GM21723 (cell line): ENCODE measurements at regions not wholly inside any gene's neighbourhood (a gene's known extent, or its start where the extent isn't known, plus 50 kb on each side); places are given as distances from the start of the nearest gene placed in this dataset.

Experiments used
- ATAC-seq: cut with Tn5 transposase; IDR thresholded peaks from one replicate; pipeline ENCODE4 v1.9.1; 2021; ENCODE audit warnings: mild to moderate bottlenecking, moderate library complexity; ENCODE audit not compliant: unreplicated experiment

- no peak for ATAC-seq
Observed at GRCh38 chr16:80023865-80024264, 423.3 kb upstream of the MAF start.

GRCh38 chr16:80019395-80019794 is 418.9 kb upstream of the MAF start:
- no peak for ATAC-seq

- no peak for ATAC-seq
Observed at GRCh38 chr16:80018466-80018865, 417.9 kb upstream of the MAF start.

DNA sequence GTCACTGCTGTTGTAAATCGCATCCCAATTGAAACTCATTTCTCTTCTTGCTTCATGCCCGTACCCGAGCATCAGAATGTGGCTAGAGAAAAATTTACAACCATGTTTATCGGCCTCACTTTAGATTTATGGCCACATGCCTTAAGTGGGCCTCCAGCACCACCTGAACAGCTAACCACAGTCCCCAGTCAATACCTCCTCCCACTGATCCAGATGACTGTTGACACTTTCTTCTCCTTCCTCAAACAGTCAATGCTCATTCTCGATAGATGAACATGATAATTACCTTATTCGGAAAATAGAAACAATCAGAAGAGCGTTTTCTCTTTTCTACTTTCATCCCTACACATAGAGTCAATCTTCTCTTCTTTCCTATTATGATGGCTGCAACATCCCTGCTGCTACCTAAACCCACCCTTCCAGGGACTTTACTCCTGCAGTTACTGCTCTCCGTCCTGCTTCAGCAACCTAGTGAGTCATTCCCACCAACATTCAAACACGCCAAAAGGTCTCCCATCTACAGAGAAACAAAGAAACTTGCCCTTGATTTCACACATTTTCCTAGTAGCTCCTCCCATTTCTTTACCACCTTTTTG is 416.3 kb upstream of the MAF start:
- no peak for ATAC-seq

GRCh38 chr16:80015566-80015965 is 415.0 kb upstream of the MAF start:
- no peak for ATAC-seq

DNA sequence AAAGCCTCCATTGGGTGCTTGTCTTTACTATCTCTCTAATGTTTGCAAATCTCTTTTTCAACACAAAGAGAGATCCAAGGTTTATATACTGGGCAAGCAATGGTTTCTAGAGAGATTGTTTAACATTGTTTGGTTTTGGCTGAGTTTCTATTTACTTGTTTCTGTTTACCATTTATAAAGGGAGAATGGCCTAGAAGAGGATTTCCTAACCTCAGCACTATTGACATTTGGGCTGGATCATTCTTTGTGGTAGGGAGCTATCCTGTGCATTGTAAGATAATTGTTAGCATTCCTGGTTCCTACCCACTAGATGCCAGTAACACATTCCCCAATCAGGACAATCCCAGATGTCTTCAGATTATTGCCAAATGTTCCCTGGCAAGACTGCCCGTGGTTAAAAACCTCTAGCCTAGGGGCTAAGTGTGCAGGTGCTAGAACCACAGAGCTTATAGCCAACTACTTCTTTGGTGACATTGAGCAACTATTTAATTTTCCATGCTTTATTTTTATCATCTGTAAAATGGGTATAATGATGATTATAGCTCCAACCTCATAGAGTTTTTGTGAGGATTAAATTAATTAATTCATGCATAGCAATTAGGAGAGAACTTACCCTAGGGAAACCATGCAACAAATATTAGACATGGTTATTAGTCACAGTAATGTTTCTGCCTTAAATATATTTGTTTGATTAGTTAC is 413.9 kb upstream of the MAF start:
- no peak for ATAC-seq

- no peak for ATAC-seq
Observed at GRCh38 chr16:80012586-80012985, 412.0 kb upstream of the MAF start.

DNA sequence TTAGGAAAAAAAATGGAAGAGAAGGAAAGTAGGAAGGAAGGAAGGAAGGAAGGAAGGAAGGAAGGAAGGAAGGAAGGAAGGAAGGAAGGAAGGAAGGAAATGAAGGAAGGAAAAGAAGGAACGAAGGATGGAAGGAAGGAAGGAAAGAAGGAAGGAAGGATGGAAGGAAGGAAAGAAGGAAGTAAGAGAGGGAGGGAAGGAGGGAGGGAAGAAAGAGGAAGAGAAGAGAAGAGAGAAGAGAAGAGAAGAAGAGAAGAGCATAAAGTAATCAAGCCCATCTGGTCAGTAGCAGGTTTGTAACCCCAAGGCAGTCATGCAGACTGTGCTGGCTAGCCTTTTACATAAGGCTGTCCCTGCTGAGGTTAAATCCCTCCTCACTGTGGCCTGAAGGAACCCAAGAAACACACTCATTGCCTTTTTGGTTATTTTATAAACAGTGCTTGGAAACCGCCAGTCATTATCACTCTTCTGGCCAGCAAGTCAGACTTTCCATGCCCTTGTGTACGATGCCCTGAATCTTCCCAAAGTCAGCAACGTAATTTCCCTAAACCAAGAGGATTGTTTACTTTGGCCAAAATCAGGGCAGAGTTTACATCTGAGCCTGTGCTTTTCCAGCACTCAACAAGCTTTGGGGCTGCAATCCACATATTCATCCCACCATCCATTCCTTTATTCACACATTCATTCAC is 409.6 kb upstream of the MAF start:
- ATAC-seq, result no peak

GRCh38 chr16:80008857-80009256 is 408.3 kb upstream of the MAF start:
- no peak for ATAC-seq

DNA sequence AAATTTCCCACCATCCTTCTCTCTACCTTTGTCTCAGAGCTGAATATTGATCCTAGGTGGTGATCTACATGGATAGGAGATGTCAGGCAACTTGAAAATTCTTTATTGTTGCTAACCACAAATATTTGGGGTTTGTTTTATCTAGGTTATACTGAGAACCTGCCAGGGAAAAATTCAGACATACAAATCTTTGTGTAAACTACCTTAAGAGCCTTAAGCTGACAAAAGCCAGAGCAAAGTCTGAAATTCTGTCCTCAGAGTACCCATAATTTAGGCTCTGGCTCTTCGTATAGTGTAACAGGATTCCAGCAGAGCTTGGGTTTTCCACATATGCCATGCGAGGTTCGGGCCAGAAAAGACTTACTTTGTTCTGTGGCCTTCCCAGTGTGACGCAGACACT is 406.7 kb upstream of the MAF start:
- ATAC-seq, result no peak

DNA sequence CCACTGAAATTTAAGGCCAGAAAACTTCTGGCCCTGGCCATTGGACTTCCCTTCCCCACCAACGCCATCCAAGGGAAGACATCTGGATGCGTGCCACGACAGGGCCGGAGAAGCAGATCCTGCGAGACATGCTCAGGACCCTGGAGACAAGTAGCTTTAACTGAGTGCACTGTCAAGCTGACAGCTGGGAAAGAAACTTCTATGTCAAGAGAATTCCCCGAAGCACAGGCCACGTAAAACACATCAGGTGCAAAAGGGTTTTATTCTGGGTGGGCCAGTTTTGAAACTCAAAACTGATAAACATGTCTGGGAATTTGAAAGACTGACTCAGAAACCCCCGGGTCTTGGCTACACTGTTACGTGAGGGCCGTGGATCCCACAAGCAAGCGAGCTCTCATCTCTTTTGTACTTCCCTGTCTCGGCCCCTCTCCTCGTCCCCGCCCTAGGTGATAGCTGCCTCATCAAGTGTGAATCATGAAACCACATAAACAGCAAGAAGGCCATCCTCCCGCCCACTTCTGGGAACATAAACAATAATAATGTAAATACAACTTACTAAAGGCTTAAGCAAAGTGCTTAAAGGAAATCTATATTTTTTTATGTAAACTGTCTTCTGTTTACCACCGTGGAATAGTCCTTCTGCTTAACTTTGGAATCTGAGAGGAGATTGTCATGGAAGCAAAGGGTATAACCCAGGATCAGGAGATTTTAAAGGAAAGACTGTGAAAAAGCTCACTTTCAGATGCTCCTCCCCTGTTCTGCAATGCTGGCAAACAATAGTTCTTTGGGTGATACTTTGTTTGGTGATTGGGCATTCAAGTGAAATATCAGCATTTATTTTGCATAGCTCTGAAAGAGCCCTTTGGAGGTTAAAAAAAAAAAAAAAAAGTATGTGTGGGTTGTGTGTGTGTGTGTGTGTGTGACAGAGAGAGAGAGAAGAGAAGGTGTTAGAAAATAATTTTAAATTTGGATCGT is 406.0 kb upstream of the MAF start:
- no peak for ATAC-seq

- ATAC-seq, result no peak
Observed at GRCh38 chr16:80004113-80004512, 403.6 kb upstream of the MAF start.

GRCh38 chr16:80002261-80002660 is 401.7 kb upstream of the MAF start:
- no peak for ATAC-seq

- ATAC-seq, result no peak
Observed at GRCh38 chr16:79998143-79998542, 397.6 kb upstream of the MAF start.

DNA sequence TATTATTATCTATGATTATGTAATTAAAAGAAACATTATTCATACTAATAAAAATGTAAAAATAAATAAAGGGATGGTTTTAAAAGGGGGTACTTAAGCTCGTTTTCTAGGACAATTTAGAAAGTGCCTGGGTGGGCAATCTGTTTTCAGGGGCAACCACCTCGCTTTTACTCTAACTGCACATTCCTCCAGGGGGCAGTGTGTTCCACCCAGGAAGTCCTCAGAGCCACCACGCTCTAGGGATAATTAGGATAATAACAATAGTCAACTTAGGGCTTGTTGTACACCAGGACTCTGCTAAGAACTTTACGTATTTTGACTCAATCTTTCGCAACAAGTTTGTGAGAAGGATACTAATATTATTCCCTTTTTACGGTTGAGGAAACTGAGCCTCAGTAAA is 396.7 kb upstream of the MAF start:
- ATAC-seq, result no peak

GRCh38 chr16:79996321-79996720 is 395.8 kb upstream of the MAF start:
- no peak for ATAC-seq

DNA sequence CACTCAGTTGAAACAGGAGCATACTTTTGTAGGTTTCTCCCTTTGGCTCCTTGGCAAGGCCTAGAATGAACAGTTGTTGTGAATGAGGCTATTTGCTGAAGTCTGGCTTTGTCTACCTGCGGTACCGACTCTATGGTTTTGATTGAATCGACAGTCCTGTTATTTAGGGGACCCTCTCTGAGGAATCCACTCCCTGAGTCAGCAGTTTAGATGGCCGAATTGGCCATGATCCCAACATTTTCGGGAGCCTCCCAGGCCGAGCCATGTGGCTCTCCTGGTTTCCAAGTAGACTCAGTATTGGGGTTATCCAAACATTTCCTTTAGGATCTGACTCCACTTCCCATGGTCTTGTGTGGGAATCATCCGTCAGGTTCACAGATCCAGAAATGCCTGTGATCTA is 394.8 kb upstream of the MAF start:
- no peak for ATAC-seq

- ATAC-seq, result no peak
Observed at GRCh38 chr16:79994418-79994817, 393.9 kb upstream of the MAF start.

DNA sequence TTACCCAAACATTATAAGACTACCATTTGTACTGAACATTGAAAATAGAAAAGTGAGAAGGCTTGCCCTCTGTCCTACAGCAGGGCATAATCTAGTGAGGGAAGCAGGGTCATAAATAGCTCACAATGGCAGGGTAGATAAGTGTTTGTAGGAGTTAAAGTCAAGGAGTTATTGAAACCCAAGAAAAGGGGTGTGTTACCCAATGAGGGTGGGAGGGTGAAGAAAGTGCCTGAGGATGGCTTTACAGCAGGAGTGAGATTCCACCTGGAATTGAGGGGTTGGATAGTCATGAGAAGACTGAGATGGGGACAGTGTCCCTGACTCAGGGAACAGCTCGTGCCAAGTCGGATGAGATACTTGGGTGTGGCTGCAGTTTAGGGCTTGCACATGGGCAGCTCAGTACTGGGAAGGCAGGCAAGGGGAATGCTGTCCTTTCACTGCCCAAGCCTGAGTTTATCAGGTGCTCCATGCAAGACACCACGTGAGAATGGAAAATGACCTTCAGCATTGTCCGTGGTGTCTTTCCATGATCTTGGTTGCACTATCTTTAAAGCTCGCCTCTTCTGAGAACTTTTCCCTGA is 393.2 kb upstream of the MAF start:
- ATAC-seq, result no peak

- ATAC-seq, result no peak
Observed at GRCh38 chr16:79991969-79992368, 391.4 kb upstream of the MAF start.

- ATAC-seq, result no peak
Observed at GRCh38 chr16:79988721-79989220, 388.2 kb upstream of the MAF start.
